Astrocyte of the spinal cord (primary cell): ENCODE measurements at regions not wholly inside any gene's neighbourhood (a gene's known extent, or its start where the extent isn't known, plus 50 kb on each side); places are given as distances from the start of the nearest gene placed in this dataset.
A peak's percentile ranks its signal among the peaks of the same experiment; 100 is the strongest.
"Not testable (repeated sequence)": the region's sequence is repeated elsewhere in the genome, so short reads cannot be mapped to it uniquely, and the experiment has no call there.

Experiments
- DNase-seq: peaks from one replicate; pipeline ENCODE4 v3.0.0; 2011; ENCODE audit warnings: low read depth, low spot score
- H3K4me3 ChIP-seq: 2 replicates; pipeline ENCODE4 v1.5.1; 2011; ENCODE audit warnings: low read depth, mild to moderate bottlenecking, low read length, moderate library complexity
- in situ Hi-C: cut with HindIII; loops from 2 replicates; pipeline ENCODE4 v1.10.0; 2017; ENCODE audit warnings: low sequenced_read_pairs
- TF ChIP-seq, protein P1 (sequence below): IDR thresholded peaks from 2 replicates; pipeline ENCODE4 v1.5.1; 2012; ENCODE audit warnings: low read depth, mild to moderate bottlenecking, low read length, inconsistent platforms

GRCh38 chr12:5318874-5319273 lies 113.0 kb upstream of the NTF3 start:
- in situ Hi-C loops: no loop called here
- TF ChIP-seq, protein P1, sequence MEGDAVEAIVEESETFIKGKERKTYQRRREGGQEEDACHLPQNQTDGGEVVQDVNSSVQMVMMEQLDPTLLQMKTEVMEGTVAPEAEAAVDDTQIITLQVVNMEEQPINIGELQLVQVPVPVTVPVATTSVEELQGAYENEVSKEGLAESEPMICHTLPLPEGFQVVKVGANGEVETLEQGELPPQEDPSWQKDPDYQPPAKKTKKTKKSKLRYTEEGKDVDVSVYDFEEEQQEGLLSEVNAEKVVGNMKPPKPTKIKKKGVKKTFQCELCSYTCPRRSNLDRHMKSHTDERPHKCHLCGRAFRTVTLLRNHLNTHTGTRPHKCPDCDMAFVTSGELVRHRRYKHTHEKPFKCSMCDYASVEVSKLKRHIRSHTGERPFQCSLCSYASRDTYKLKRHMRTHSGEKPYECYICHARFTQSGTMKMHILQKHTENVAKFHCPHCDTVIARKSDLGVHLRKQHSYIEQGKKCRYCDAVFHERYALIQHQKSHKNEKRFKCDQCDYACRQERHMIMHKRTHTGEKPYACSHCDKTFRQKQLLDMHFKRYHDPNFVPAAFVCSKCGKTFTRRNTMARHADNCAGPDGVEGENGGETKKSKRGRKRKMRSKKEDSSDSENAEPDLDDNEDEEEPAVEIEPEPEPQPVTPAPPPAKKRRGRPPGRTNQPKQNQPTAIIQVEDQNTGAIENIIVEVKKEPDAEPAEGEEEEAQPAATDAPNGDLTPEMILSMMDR: no peak
- peak; percentile 10 for DNase-seq
- no peak overlapping the region for H3K4me3 ChIP-seq

- in situ Hi-C loops: no loop called here
- DNase-seq: no peak
- TF ChIP-seq, protein P1: no peak
- H3K4me3 ChIP-seq: no peak overlapping the region
Measured at GRCh38 chr12:5328669-5329517, 103.0 kb upstream of the NTF3 start.

- no peak for DNase-seq
- in situ Hi-C loops: no loop called here
- H3K4me3 ChIP-seq: no peak overlapping the region
- TF ChIP-seq, protein P1: no peak
Measured at GRCh38 chr12:5332551-5332950, 99.4 kb upstream of the NTF3 start.

GRCh38 chr12:5333096-5333495 lies 98.8 kb upstream of the NTF3 start:
- H3K4me3 ChIP-seq: no peak overlapping the region
- TF ChIP-seq, protein P1: no peak
- no peak for DNase-seq
- in situ Hi-C loops: no loop called here

DNA sequence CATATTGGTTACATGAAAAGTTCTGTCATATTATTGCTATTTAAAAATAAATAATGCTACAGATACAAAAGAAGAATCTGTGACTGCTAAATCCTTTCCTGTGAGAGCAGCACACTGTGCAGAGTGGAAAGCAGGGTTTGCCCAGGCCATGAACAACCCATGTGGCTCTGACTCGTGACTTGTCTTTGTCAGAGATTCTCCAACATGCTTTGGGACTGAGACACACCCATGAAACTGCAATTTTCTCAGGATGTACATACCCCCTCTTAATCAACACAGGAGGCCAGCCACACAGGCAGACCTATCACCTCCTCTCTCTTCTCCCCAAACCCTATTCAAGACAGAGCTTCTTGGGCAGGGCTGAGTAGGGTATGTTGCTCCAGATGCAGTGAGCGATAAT lies 96.8 kb upstream of the NTF3 start:
- DNase-seq: no peak
- TF ChIP-seq, protein P1: no peak
- in situ Hi-C loops: no loop called here

GRCh38 chr12:5341086-5341485 lies 90.8 kb upstream of the NTF3 start:
- DNase-seq, H3K4me3 ChIP-seq, in situ Hi-C loops: not testable (repeated sequence)

More for the DNA sequence above, 96.8 kb upstream of the NTF3 start:
- H3K4me3 ChIP-seq: no peak overlapping the region

DNA sequence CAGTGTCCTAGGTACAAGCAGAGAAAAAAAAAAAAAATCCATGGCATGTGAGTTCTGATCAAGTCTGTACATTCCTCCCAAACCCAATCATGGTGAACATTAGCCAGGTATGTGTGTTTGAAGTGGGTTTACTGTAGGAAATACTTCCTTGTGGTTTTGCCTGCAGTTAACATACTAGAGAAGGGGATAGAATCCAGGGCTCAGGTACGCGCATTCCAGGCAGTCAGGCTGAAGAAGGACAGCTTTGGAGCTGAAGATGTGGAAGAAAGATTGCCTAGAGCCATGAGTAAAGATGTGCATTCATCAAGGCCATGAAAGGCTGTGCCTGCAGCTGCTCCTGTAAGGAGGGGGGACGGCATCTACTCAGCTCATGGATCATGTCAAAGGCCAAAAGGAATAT lies 88.2 kb upstream of the NTF3 start:
- TF ChIP-seq, protein P1: no peak
- no peak for DNase-seq
- H3K4me3 ChIP-seq: no peak overlapping the region
- in situ Hi-C loops: no loop called here
